PC-3 (cell line): ENCODE measurements at regions not wholly inside any gene's neighbourhood (a gene's known extent, or its start where the extent isn't known, plus 50 kb on each side); places are given as distances from the start of the nearest gene placed in this dataset.

Experiments
- CTCF ChIP-seq: fragments of 300-600 bp; sonication (generic); conservative IDR thresholded peaks from 2 replicates; pipeline ENCODE4 v1.5.1; 2017; ENCODE audit warnings: antibody characterized with exemption, low read depth, mild to moderate bottlenecking, low read length
- EZH2 ChIP-seq: fragments of 300-600 bp; sonication (generic); IDR thresholded peaks from one replicate; pipeline ENCODE4 v1.6.1; 2017; ENCODE audit warnings: antibody characterized with exemption, mild to moderate bottlenecking, low read length; ENCODE audit not compliant: unreplicated experiment

GRCh38 chr9:80492221-80492620, 920.5 kb downstream of the TLE4 start:
- TF ChIP-seq CTCF (no peak), EZH2 (no peak)
